Activated CD8-positive, alpha-beta memory T cell treated with anti-CD3 and anti-CD28 coated beads for 36 hours (primary cell): ENCODE measurements at regions not wholly inside any gene's neighbourhood (a gene's known extent, or its start where the extent isn't known, plus 50 kb on each side); places are given as distances from the start of the nearest gene placed in this dataset.

Source experiments
- CTCF ChIA-PET: fragments of 350-600 bp; sonication (Branson Sonifier 250); formaldehyde crosslinking; loops from one replicate; lab custom pipeline; 2021; ENCODE audit warnings: antibody characterized with exemption; lab: Charles Lee
- POLR2A ChIA-PET: fragments of 350-600 bp; sonication (Branson Sonifier 250); formaldehyde crosslinking; loops from one replicate; lab custom pipeline; 2021; ENCODE audit warnings: antibody characterized with exemption; lab: Charles Lee

GRCh38 chr10:27451054-27451453 is 53.0 kb upstream of the RAB18 start:
- ChIA-PET CTCF (no interaction called here), POLR2A (no interaction called here)

- ChIA-PET POLR2A (no interaction called here), CTCF (no interaction called here)
Measured at GRCh38 chr10:27450225-27450624, 53.9 kb upstream of the RAB18 start.

- CTCF ChIA-PET, result interaction anchor here (0.7 kb wide), 1 partner anchor 768 kb away, joined by 4 read pairs; no protein-coding TSS in a partner anchor
Measured at GRCh38 chr10:27449571-27449970, 54.5 kb upstream of the RAB18 start.

GRCh38 chr10:27448921-27449320 is 55.2 kb upstream of the RAB18 start:
- CTCF ChIA-PET, result interaction anchor here (0.7 kb wide), 1 partner anchor 769 kb away, joined by 4 read pairs; no protein-coding TSS in a partner anchor

More at GRCh38 chr10:27449571-27449970, 54.5 kb upstream of the RAB18 start:
- POLR2A ChIA-PET, result no interaction called here

GRCh38 chr10:27447540-27447939 is 56.6 kb upstream of the RAB18 start:
- CTCF ChIA-PET, result interaction anchor here (0.6 to 1.0 kb wide), 2 partner anchors 60 to 210 kb away, joined by 3 to 5 read pairs; no protein-coding TSS in a partner anchor

More at GRCh38 chr10:27448921-27449320, 55.2 kb upstream of the RAB18 start:
- POLR2A ChIA-PET, result no interaction called here

GRCh38 chr10:27446091-27446918 is 57.8 kb upstream of the RAB18 start:
- ChIA-PET POLR2A (no interaction called here), CTCF (interaction anchor here (1.0 kb wide), 1 partner anchor 796 kb away, joined by 3 read pairs; no protein-coding TSS in a partner anchor)

More at GRCh38 chr10:27447540-27447939, 56.6 kb upstream of the RAB18 start:
- POLR2A ChIA-PET, result no interaction called here

- CTCF ChIA-PET, result no interaction called here
Measured at GRCh38 chr10:27445070-27445469, 59.0 kb upstream of the RAB18 start.

GRCh38 chr10:27440478-27440877 is 63.6 kb upstream of the RAB18 start:
- ChIA-PET CTCF (no interaction called here), POLR2A (no interaction called here)

More at GRCh38 chr10:27445070-27445469, 59.0 kb upstream of the RAB18 start:
- POLR2A ChIA-PET, result no interaction called here

- POLR2A ChIA-PET, result no interaction called here
Measured at GRCh38 chr10:27440021-27440420, 64.1 kb upstream of the RAB18 start.

GRCh38 chr10:27439101-27439500 is 65.0 kb upstream of the RAB18 start:
- POLR2A ChIA-PET, result no interaction called here
- CTCF ChIA-PET, result no interaction called here

More at GRCh38 chr10:27440021-27440420, 64.1 kb upstream of the RAB18 start:
- CTCF ChIA-PET, result no interaction called here

GRCh38 chr10:27437775-27438174 is 66.3 kb upstream of the RAB18 start:
- ChIA-PET POLR2A (no interaction called here), CTCF (no interaction called here)

- ChIA-PET CTCF (no interaction called here), POLR2A (no interaction called here)
Measured at GRCh38 chr10:27436710-27437109, 67.4 kb upstream of the RAB18 start.

GRCh38 chr10:27433976-27434375 is 70.1 kb upstream of the RAB18 start:
- ChIA-PET POLR2A (no interaction called here), CTCF (interaction anchor here (0.9 kb wide), 1 partner anchor 224 kb away, joined by 4 read pairs; no protein-coding TSS in a partner anchor)

GRCh38 chr10:27426948-27427467 is 77.1 kb upstream of the RAB18 start:
- POLR2A ChIA-PET, result no interaction called here

GRCh38 chr10:27413831-27414348 is 90.2 kb upstream of the RAB18 start:
- CTCF ChIA-PET, result no interaction called here
- POLR2A ChIA-PET, result no interaction called here

More at GRCh38 chr10:27426948-27427467, 77.1 kb upstream of the RAB18 start:
- CTCF ChIA-PET, result no interaction called here

- ChIA-PET POLR2A (no interaction called here), CTCF (no interaction called here)
Measured at GRCh38 chr10:27413387-27413786, 90.7 kb upstream of the RAB18 start.

- POLR2A ChIA-PET, result no interaction called here
- CTCF ChIA-PET, result no interaction called here
Measured at GRCh38 chr10:27410153-27410552, 94.0 kb upstream of the RAB18 start.

- ChIA-PET CTCF (no interaction called here), POLR2A (no interaction called here)
Measured at GRCh38 chr10:27407271-27407670, 96.8 kb upstream of the RAB18 start.

GRCh38 chr10:27399871-27400270 is 104.2 kb upstream of the RAB18 start:
- ChIA-PET POLR2A (no interaction called here), CTCF (no interaction called here)

- CTCF ChIA-PET, result no interaction called here
- POLR2A ChIA-PET, result no interaction called here
Measured at GRCh38 chr10:27393961-27394360, 110.1 kb upstream of the RAB18 start.
